Astrocyte of the spinal cord (primary cell): ENCODE measurements at regions not wholly inside any gene's neighbourhood (a gene's known extent, or its start where the extent isn't known, plus 50 kb on each side); places are given as distances from the start of the nearest gene placed in this dataset.

Experiments used
- DNase-seq: peaks from one replicate; pipeline ENCODE4 v3.0.0; 2011; ENCODE audit warnings: low read depth, low spot score
- H3K4me3 ChIP-seq: 2 replicates; pipeline ENCODE4 v1.5.1; 2011; ENCODE audit warnings: low read depth, mild to moderate bottlenecking, low read length, moderate library complexity
- CTCF ChIP-seq: IDR thresholded peaks from 2 replicates; pipeline ENCODE4 v1.5.1; 2012; ENCODE audit warnings: low read depth, mild to moderate bottlenecking, low read length, inconsistent platforms
- in situ Hi-C: cut with HindIII; loops from 2 replicates; pipeline ENCODE4 v1.10.0; 2017; ENCODE audit warnings: low sequenced_read_pairs

GRCh38 chr6:168867247-168868102 is 386.2 kb downstream of the THBS2 start:
- in situ Hi-C loops = no loop called here
- H3K4me3 ChIP-seq = no peak overlapping the region
- no peak for DNase-seq
- no peak for TF ChIP-seq CTCF

- TF ChIP-seq CTCF = no peak
- in situ Hi-C loops = no loop called here
- DNase-seq = no peak
- H3K4me3 ChIP-seq = no peak overlapping the region
Measured at GRCh38 chr6:168866534-168866933, 387.1 kb downstream of the THBS2 start.

GRCh38 chr6:168865522-168865921 is 388.1 kb downstream of the THBS2 start:
- in situ Hi-C loops = no loop called here
- no peak overlapping the region for H3K4me3 ChIP-seq
- no peak for TF ChIP-seq CTCF
- DNase-seq = no peak

GRCh38 chr6:168864541-168865460 is 388.8 kb downstream of the THBS2 start:
- H3K4me3 ChIP-seq = no peak overlapping the region
- no peak for DNase-seq
- in situ Hi-C loops = no loop called here
- TF ChIP-seq CTCF = no peak

GRCh38 chr6:168863467-168863866 is 390.2 kb downstream of the THBS2 start:
- no peak overlapping the region for H3K4me3 ChIP-seq
- DNase-seq = no peak
- TF ChIP-seq CTCF = no peak
- in situ Hi-C loops = no loop called here

- in situ Hi-C loops = no loop called here
- TF ChIP-seq CTCF = no peak
- no peak for DNase-seq
- no peak overlapping the region for H3K4me3 ChIP-seq
Measured at GRCh38 chr6:168862346-168862980, 391.2 kb downstream of the THBS2 start.
